ENCODE measurements at regions not wholly inside any gene's neighbourhood (a gene's known extent, or its start where the extent isn't known, plus 50 kb on each side); places are given as distances from the start of the nearest gene placed in this dataset.

- Histone ChIP-seq H2BK12ac (ENCODE audit: low read depth, low read length) (no peak overlapping the region), H3K9me3 (ENCODE audit: insufficient read depth in 2 of 2, low read depth in 1 of 2, low read length in 1 of 2) (no peaks in the 10 kb centered on the region), H3K18ac (ENCODE audit: extremely low read depth, low read length) (no peak overlapping the region), H4K5ac (ENCODE audit: insufficient read length, low read depth, low read length) (no peak overlapping the region), H3K79me1 (ENCODE audit: low read depth, low read length) (no peaks in the 10 kb centered on the region), H3K79me2 (ENCODE audit: control insufficient read depth in 1 of 2, insufficient read depth in 2 of 2, low read length in 2 of 2) (no peaks in the 10 kb centered on the region), H3K36me3 (ENCODE audit: control insufficient read depth in 2 of 4, insufficient read depth in 4 of 4, low read length in 3 of 4) (no peaks in the 10 kb centered on the region), H3K23ac (ENCODE audit: insufficient read length) (no peak overlapping the region), H3K4me2 (ENCODE audit: insufficient read depth in 1 of 2, low read depth in 2 of 2, low read length in 2 of 2) (no peak overlapping the region), H2AFZ (ENCODE audit: low read length) (no peak overlapping the region), H3K27ac (ENCODE audit: low read depth, low read length) (no peak overlapping the region), H2AK5ac (ENCODE audit: low read depth, low read length) (no peak overlapping the region), H3K4me1 (replicated peaks in 1 of 4; ENCODE audit: control insufficient read depth in 3 of 4, insufficient read depth in 4 of 4, low read length in 3 of 4) (no peaks in the 10 kb centered on the region), H2BK20ac (ENCODE audit: low read length) (no peak overlapping the region), H3K27me3 (replicated peaks in 1 of 4; ENCODE audit: control insufficient read depth in 3 of 4, extremely low read depth in 1 of 4, insufficient read depth in 3 of 4, low read length in 3 of 4) (no peaks in the 10 kb centered on the region), H4K91ac (replicated peaks; ENCODE audit: insufficient read length, low read length) (no peak overlapping the region), H3K4ac (replicated peaks; ENCODE audit: insufficient read length, low read depth, low read length) (no peak overlapping the region), H4K20me1 (replicated peaks in 1 of 2; ENCODE audit: control insufficient read depth in 1 of 2, insufficient read depth in 2 of 2, low read length in 2 of 2) (no peaks in the 10 kb centered on the region), H3K4me3 (ENCODE audit: extremely low read depth in 1 of 4, insufficient read depth in 2 of 4, low read depth in 3 of 4, low read length in 4 of 4) (no peak overlapping the region), H3K14ac (ENCODE audit: insufficient read length) (no peak overlapping the region), H2BK120ac (replicated peaks; ENCODE audit: low read depth, low read length) (no peak overlapping the region), H4K8ac (ENCODE audit: extremely low read depth, insufficient read depth, low read length) (no peak overlapping the region), H3K9ac (replicated peaks in 1 of 4; ENCODE audit: extremely low read depth in 1 of 4, low read depth in 3 of 4, low read length in 3 of 4) (no peak overlapping the region), H3K23me2 (ENCODE audit: low read depth, low read length) (no peaks in the 10 kb centered on the region), H2BK5ac (ENCODE audit: low read depth, low read length) (no peak overlapping the region), H3K56ac (replicated peaks; ENCODE audit: insufficient read length, low read depth, low read length) (no peak overlapping the region), H2BK15ac (ENCODE audit: low read length) (no peak overlapping the region)
- ChIA-PET CTCF (ENCODE audit: partially characterized antibody) (no interaction called here), POLR2A (ENCODE audit: partially characterized antibody) (no interaction called here)
- DNase-seq (ENCODE audit: low read depth in 1 of 2, low spot score in 2 of 2) (no peak), FAIRE-seq (no peak)
- TF ChIP-seq POLR2AphosphoS5 (IDR thresholded peaks at IDR 0.05; ENCODE audit: low read depth, low read length) (no peak), KDM1A (IDR thresholded peaks at IDR 0.05; ENCODE audit: borderline replicate concordance, low read length) (no peak), POLR2A (IDR thresholded peaks at IDR 0.05; ENCODE audit: control extremely low read depth in 1 of 2, low read depth in 2 of 2, low read length in 2 of 2) (no peak), NANOG (IDR thresholded peaks at IDR 0.05; ENCODE audit: insufficient read depth, low read depth, low read length, poor library complexity, severe bottlenecking) (no peak), ZNF274 (IDR thresholded peaks at IDR 0.05; ENCODE audit: borderline replicate concordance, extremely low read depth, low read length) (no peak), EGR1 (IDR thresholded peaks at IDR 0.05; ENCODE audit: borderline replicate concordance, low read depth, low read length) (no peak), MAX (IDR thresholded peaks at IDR 0.05) (no peak), SP4 (IDR thresholded peaks at IDR 0.05; ENCODE audit: low read length) (no peak), TAF1 (IDR thresholded peaks at IDR 0.05; ENCODE audit: low read depth, low read length) (no peak), CHD1 (IDR thresholded peaks at IDR 0.05; ENCODE audit: low read depth, low read length) (no peak), RBBP5 (IDR thresholded peaks at IDR 0.05; ENCODE audit: borderline replicate concordance, low read depth, low read length) (no peak), CHD2 (IDR thresholded peaks at IDR 0.05; ENCODE audit: low read length) (no peak), PHF8 (conservative IDR thresholded peaks at IDR 0.05; ENCODE audit: low read depth, low read length) (no peak), GABPA (IDR thresholded peaks at IDR 0.05; ENCODE audit: borderline replicate concordance, insufficient read depth, low read length) (no peak)
- TF ChIP-seq, protein P1, sequence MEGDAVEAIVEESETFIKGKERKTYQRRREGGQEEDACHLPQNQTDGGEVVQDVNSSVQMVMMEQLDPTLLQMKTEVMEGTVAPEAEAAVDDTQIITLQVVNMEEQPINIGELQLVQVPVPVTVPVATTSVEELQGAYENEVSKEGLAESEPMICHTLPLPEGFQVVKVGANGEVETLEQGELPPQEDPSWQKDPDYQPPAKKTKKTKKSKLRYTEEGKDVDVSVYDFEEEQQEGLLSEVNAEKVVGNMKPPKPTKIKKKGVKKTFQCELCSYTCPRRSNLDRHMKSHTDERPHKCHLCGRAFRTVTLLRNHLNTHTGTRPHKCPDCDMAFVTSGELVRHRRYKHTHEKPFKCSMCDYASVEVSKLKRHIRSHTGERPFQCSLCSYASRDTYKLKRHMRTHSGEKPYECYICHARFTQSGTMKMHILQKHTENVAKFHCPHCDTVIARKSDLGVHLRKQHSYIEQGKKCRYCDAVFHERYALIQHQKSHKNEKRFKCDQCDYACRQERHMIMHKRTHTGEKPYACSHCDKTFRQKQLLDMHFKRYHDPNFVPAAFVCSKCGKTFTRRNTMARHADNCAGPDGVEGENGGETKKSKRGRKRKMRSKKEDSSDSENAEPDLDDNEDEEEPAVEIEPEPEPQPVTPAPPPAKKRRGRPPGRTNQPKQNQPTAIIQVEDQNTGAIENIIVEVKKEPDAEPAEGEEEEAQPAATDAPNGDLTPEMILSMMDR (IDR thresholded peaks at IDR 0.05; ENCODE audit: control extremely low read depth in 1 of 3, insufficient read depth in 1 of 3, low read depth in 1 of 3, low read length in 3 of 3) = no peak
Measured at GRCh38 chr21:21788591-21788990, 790.4 kb downstream of the NCAM2 start.

Measured in H1 (cell line).